GM18519 (cell line): ENCODE measurements at regions not wholly inside any gene's neighbourhood (a gene's known extent, or its start where the extent isn't known, plus 50 kb on each side); places are given as distances from the start of the nearest gene placed in this dataset.
A peak's percentile ranks its signal among the peaks of the same experiment; 100 is the strongest.

Experiments
- ATAC-seq: cut with Tn5 transposase; IDR thresholded peaks from one replicate; pipeline ENCODE4 v1.9.1; 2021; ENCODE audit warnings: mild to moderate bottlenecking, moderate library complexity; ENCODE audit not compliant: unreplicated experiment, low FRiP score

DNA sequence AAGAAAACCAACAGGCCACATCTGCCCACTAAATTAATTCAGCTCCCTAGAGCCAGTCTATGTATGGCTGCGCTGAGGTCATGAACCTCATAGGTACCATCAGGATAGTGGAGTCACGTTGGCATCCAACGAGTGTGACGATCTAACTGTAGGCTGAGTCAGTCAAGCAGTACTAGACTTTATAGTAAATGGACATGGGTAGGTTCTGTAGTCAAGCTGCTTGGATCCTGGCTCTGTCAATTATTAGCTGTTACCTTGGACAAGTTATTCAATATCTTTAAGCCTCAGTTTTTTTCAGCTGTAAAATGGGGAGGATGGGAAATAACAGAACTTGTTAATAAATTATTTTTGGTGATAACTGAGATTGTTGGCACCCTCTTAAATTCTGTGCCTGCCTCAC is 432.4 kb upstream of the RASGEF1B start:
- ATAC-seq: no peak

- no peak for ATAC-seq
These were observed 431.5 kb upstream of the RASGEF1B start for GRCh38 chr4:81903212-81903611.

GRCh38 chr4:81898862-81899504 is 427.3 kb upstream of the RASGEF1B start:
- ATAC-seq: no peak

GRCh38 chr4:81896936-81897335 is 425.2 kb upstream of the RASGEF1B start:
- ATAC-seq: no peak

DNA sequence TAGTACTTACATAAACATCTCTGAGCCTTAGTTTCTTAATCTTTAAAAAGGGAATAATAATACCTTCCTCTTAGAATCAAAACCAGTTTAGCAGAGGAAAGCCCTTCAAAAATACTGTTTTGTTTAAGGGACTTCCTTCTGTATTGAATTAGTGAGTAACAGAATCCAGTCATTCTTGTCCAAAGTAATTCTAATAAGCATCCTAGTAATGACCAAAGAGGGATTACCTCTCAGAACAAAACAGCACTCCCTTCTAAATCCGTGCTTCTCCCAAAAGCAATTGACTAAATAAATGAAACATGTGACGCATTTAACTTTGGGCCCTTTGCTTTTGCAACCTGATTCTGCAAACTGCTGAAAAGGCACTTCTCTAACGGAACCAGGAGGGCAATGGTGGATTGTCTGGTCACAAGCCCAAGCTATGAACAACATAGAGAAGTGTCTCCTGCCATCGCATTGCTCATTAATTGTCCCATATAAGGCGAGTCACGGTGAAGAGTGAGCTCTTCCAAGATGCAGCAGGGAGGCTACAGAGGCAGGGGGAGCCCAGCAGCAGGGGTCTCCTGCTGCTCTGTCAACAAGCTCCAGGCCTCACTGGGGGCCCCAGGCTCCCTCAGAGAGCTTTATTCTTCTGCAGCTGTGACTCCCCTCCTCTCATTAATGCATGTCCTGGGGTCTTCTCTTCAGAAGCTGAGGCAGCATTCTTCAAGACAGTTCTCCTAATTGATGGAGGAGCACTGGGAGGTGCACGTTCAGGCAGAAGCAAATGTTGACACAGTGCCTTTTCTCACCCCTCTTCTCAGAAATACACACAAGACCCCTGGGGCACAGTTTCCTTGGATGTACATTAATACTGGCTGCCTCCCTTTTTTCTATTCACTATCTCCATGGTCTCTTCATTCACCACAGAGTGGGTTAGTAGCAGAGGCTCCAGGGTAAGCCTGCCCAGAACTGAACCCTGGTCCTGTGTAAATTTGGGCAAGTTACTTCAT is 419.6 kb upstream of the RASGEF1B start:
- ATAC-seq: no peak

- ATAC-seq: no peak
These were observed 413.3 kb upstream of the RASGEF1B start for GRCh38 chr4:81884986-81885385.

DNA sequence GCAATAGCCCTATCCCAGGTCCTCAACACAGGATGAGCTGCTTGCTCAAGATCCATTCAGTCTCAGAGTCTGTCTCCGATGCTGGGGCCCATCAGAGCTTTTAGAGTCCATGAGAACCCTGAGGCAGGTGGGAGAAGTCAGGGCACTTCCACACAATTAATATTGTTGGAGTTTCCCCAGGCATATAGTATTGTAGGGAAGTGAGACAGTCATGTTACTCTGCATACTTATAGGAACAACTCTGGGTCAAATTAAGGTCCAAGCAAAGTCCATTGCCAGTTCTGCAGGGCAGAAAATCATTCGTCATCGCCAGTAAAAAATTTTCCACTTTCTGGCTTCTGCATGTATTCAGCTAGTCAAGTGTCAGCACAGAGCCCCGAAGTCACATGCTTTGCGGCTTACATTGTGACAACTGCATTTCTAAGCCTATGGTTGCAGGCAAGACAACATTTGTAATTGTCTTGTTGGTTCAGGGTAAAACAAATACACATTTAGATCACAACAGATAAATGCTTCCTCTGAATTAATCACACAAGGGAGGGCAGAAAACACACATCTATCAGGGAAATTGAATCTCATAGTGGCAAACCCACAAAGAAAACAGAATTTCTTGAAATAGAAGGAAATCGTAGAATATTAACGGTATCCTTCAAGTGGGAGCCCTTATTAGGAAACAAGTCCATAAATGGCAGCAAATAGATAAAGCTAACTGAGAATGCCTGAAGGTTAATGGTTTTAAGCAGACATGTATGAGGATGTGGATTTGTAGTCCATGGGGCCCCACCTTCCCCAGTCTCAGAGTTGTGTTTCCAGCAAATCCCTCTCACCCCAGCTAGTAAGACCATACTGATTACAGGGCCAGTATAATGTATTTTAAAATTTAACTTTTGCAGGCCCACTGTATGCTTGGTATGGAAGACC is 412.1 kb upstream of the RASGEF1B start:
- no peak for ATAC-seq

- no peak for ATAC-seq
These were observed 411.3 kb upstream of the RASGEF1B start for GRCh38 chr4:81883004-81883403.

DNA sequence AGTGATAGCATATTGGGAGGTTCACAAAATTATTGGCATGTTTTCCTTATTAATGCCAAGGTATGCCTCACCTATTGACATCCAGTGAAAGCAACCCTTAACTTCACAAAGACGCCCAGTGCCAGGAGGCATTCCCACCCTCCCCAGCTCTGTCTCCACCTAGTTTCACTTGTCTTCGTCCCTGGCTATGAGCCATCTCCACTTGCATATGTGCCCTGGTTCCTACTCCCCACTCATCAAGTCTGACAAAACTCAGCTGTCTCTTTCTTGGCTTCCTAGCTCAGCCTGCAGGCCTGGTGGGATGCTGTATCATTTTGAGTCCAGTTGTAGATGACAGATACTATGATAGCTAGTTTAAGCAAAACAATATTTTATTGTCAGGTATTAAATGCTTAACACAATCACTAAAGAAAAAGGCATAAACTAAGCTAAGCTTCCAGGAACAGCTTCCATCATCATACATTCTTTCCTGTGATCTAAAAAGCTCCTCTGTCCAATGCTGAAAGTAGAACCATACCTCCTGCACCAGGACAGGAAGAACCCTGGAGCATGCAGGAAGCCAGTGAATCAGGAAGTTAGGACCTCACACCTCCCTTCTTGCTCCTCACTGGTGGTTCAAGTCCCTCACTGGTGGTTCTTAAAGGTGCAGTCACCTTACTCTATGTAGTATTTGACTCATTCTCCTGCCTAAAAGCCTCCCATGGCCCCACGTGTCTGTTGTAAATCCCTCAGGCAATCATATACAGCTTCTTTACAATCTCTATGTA is 410.3 kb upstream of the RASGEF1B start:
- ATAC-seq: no peak

DNA sequence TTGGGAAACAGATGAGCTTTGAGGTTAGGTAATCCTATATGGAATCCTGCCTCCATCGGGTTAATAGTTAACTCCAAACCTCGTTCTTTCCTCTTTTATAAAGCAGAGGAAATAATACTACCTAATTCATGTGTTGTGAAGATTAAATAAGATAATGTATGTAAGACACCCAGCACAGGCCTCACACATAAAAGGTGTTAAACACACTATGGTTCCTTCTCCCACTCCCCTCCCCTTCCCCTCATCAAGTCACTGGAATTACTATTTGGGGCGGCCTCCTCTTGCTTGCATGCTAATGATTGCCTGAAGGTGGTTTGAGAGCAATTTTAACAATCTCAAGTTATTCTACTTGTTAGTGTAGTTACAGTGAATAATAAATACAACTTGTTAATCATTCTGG is 404.4 kb upstream of the RASGEF1B start:
- no peak for ATAC-seq

DNA sequence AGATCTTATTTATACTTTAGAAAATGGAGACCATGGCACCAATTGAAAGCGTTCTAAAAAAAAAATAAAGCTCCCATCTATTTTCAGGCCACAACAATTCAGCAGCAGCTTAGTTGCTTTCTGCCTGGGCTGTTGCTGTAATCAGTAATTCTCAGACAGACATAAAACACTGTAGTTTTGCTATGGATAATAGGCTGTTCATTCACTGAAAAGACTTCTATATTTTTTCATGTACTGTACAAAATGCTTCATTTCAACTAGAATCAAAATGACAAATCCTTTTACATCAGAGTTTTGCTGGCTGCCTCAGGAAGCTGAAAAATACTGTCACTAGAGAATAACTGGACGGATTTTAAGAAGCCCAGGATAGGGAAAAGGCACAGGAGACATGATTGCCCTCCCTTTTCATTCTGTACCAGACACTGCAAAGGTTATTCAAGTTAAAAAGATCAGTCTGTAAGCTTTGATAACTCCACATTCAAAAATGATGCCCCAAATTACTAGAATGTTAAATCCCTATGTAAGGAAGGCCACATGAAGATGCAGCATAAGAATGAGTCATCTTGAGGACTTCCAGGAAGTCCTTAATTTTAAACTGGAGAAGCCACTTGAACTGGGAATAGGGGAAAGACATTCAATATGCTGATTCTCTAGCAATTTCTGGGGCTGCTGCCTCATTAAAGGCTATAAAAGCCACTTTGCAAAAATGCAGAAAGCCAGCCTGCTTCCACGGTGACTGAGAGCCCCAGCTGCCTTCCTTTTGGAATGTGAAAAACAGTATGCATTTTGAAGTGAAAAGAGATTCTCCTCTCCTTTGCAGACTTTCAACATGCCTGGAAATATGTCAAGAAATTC is 403.2 kb upstream of the RASGEF1B start:
- ATAC-seq: no peak

- ATAC-seq: no peak
These were observed 398.6 kb upstream of the RASGEF1B start for GRCh38 chr4:81870275-81870674.

DNA sequence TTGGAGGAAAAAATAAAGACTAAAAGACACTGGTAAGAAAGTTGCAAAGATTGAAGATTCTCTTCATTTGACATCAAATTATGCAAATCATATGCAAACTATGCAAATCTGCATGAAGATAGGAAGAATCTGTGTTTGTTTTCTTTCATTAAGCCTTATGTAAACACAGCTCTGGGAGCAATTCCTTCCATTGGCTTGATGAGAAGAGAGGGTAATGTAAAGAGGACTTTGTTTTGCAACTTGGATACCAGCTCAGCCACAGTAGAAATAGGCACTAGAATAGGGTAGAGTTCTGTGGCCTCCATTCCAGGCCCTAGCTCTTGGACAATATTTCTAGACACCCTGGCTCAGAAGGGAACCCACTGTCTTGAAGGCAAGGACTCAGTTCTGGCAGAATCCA is 388.4 kb upstream of the RASGEF1B start:
- no peak for ATAC-seq

- ATAC-seq: no peak
These were observed 382.7 kb upstream of the RASGEF1B start for GRCh38 chr4:81854406-81854805.

GRCh38 chr4:81852031-81852715 is 380.5 kb upstream of the RASGEF1B start:
- ATAC-seq: no peak

DNA sequence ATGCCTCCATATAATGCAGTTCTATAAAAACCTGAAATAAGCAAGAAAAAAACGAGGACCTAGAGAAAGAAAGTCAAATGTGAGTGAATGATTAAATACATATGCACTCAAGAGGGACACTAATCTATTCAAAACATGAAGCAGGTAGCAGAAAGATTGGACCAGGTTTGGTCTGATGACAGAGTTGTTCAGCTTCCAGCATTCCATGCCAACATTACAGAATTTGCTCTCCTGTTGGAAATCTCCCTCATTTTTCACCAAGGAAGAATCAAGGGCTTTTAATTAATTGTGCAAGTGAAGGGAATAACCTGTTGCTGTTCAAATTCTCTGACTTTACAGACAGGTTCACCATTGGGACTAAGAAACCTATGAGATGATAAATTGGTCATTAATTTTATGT is 379.0 kb upstream of the RASGEF1B start:
- ATAC-seq: no peak

GRCh38 chr4:81845761-81846160 is 374.1 kb upstream of the RASGEF1B start:
- no peak for ATAC-seq

GRCh38 chr4:81845273-81845672 is 373.6 kb upstream of the RASGEF1B start:
- no peak for ATAC-seq

GRCh38 chr4:81844717-81845116 is 373.0 kb upstream of the RASGEF1B start:
- peak; percentile 86 for ATAC-seq
